Pancreas (tissue), 10 donors: ENCODE measurements at regions not wholly inside any gene's neighbourhood (a gene's known extent, or its start where the extent isn't known, plus 50 kb on each side); places are given as distances from the start of the nearest gene placed in this dataset.
"Not testable (repeated sequence)": the region's sequence is repeated elsewhere in the genome, so short reads cannot be mapped to it uniquely, and the experiment has no call there.

Source experiments
- ATAC-seq, 4 donors: fragments of 200-7000 bp; cut with Tn5 transposase; one replicate each; pipeline versions ENCODE4 v1.8.0 to v1.9.1; 2020; ENCODE audit warnings: mild to moderate bottlenecking in 4 of 4, moderate library complexity in 4 of 4
- DNase-seq, 6 donors: peaks; one replicate each; pipeline ENCODE4 v3.0.0-alpha.2; 2020
- FAIRE-seq: peaks from 2 replicates; lab custom pipeline; 2012; peaks lifted over from hg19 to GRCh38; lab: Jason Lieb, UNC
- H3K27ac ChIP-seq, 4 donors: fragments of 200-600 bp; sonication (generic); 1 replicate in 3 of 4; 2 replicates in 1 of 4; pipeline versions ENCODE4 v1.5.0 to v1.8.0; 2020
- H3K27me3 ChIP-seq, 4 donors: fragments of 200-600 bp; one replicate each; pipeline ENCODE4 v1.8.0; 2021
- H3K36me3 ChIP-seq, 3 donors: fragments of 200-600 bp; sonication (generic) in 1 of 3; one replicate each; pipeline versions ENCODE4 v1.5.0 to v1.8.0; 2020 to 2021
- H3K4me1 ChIP-seq, 3 donors: fragments of 200-600 bp; one replicate each; pipeline ENCODE4 v1.8.0; 2021
- H3K4me3 ChIP-seq, 4 donors: fragments of 200-600 bp; sonication (generic) in 2 of 4; one replicate each; pipeline versions ENCODE4 v1.5.0 to v1.8.0; 2020 to 2021
- H3K9me3 ChIP-seq, 4 donors: fragments of 200-600 bp; one replicate each; pipeline ENCODE4 v1.8.0; 2021
- WGBS, 2 donors: extraction: QIAGEN DNeasy Blood & Tissue Kit; methylation state at CpG; one replicate each; pipeline ENCODE4 v1.1.7; 2013; 5-methylcytosine and 5-hydroxymethylcytosine counted together
- intact Hi-C, 3 donors: fragments of 100-400 bp; cut with DNase I; formaldehyde crosslinking; loops; one replicate each; pipeline versions ENCODE4 v1.11.1 to v1.14.2; 2022
- TF ChIP-seq, protein P1 (sequence below), 4 donors: fragments of 200-600 bp; sonication (generic) in 3 of 4; IDR thresholded peaks; one replicate each; pipeline versions ENCODE4 v1.5.0 to v1.8.0; 2021; ENCODE audit warnings: antibody characterized with exemption in 4 of 4
- donor health status: healthy with polysubstance abuse.
- donor health status: DM: no; HTN: no; CAD: no; lungs with moderate emphysema.
- donor health status: DM: no; HTN: no; CAD: no.
- donor health status: control.
- donor health status: control.
- donor health status: Bipolar disorder and iron deficiency.
- donor health status: DM: yes; HTN: yes; CAD: no.
- donor health status: DM: no; HTN: no; CAD: no.
- donor health status: DM: no; HTN: no; CAD: no.
- donor health status: DM: yes; HTN: yes; CAD: no.

DNA sequence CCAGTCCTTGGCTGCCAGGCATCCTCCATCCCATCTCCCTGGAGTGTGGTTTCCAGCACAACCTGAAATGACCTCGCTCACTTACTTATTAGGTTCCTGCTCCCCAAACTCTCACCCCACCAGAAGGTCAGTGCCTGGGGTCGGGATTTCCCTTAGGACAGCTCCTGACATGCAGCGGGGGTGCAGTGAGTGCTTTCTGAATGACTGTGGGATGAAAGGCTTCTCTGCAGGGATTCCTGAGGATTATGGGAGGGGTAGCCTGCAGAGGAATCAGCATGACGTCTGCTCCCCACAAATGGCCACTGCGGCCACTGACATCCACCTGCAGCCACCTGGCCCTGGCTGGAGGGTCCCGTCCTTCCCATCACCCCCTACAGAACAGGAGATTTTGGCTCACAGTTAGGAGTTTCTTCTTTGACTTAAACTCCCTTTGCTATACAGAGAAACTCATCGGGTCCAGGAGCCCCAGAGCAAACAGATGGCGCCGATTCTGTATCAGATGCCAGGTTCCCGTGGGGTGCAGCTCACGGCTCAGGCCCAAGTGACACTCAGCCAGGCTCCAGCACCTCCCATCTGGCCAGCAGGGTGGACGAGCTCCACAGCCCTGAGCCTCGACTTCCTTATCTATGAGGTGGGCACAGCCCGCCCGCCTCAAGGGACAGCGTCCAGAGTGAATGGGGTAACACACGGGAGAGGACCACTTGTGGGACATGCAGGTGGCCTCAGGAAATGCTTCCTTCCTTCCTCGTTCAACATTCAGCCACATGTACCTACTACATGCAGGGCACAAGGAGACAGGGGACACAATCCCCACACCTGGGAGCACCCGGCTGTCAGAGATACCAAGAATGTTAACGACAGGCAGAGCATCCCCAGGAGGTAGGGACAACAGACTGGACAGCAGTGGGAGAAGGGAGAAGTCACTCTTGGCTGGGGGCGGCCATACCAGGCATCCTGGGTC is 69.8 kb downstream of the RMI2 start:
- 60 to 67% methylated on average over 21 of the region's 21 CpGs for WGBS, 2 donors
- ATAC-seq (no peak), DNase-seq (no peak), FAIRE-seq (no peak)
- H3K36me3 ChIP-seq: no peaks in the 10 kb centered on the region
- no peak overlapping the region for H3K4me3 ChIP-seq
- H3K27me3 ChIP-seq: no peaks in the 10 kb centered on the region
- no peaks in the 10 kb centered on the region for H3K9me3 ChIP-seq
- H3K27ac ChIP-seq: no peak overlapping the region
- intact Hi-C loops: no loop called here
- TF ChIP-seq, protein P1, sequence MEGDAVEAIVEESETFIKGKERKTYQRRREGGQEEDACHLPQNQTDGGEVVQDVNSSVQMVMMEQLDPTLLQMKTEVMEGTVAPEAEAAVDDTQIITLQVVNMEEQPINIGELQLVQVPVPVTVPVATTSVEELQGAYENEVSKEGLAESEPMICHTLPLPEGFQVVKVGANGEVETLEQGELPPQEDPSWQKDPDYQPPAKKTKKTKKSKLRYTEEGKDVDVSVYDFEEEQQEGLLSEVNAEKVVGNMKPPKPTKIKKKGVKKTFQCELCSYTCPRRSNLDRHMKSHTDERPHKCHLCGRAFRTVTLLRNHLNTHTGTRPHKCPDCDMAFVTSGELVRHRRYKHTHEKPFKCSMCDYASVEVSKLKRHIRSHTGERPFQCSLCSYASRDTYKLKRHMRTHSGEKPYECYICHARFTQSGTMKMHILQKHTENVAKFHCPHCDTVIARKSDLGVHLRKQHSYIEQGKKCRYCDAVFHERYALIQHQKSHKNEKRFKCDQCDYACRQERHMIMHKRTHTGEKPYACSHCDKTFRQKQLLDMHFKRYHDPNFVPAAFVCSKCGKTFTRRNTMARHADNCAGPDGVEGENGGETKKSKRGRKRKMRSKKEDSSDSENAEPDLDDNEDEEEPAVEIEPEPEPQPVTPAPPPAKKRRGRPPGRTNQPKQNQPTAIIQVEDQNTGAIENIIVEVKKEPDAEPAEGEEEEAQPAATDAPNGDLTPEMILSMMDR (IDR thresholded peaks at IDR 0.05): no peak
- H3K4me1 ChIP-seq: no peaks in the 10 kb centered on the region

DNA sequence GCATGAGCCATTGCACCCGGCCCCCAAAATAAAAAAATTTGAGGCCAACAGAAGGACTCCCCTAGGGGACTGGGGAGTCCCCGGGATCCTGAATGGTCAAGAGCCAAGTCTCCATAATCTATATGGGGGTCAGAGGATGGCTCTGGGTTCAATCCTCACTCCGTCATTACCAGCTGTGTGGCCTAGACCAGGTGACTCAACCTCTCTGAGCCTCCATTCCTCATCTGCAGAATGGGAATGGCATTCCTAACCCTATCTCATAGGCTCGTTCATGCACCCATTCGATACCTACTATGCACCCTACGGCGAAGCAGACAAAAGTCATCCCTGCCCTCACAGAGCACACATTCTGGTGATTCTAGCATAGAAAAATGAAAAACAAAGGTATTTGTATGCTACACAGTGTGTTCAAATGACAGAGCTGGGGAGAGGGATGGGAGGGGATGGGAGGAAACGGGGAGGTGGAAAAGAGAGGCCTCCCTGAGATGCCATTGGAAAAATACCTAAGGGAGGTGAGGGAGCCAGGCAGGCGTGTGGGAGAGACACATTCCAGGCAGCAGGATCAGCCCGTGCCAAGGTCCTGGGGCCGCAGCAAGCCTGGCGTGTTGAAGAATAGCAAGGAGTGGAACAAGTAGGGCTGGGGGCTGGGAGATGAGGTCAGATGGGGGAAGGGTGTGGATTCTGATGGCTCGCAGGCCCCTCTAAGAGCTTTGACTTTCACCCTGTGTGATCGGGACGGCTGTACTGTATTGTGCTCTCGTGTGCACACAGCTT is 71.2 kb downstream of the RMI2 start:
- Histone ChIP-seq H3K4me3 (no peak overlapping the region), H3K27ac (no peak overlapping the region), H3K4me1 (no peaks in the 10 kb centered on the region), H3K27me3 (no peaks in the 10 kb centered on the region), H3K9me3 (no peaks in the 10 kb centered on the region), H3K36me3 (no peaks in the 10 kb centered on the region)
- ATAC-seq (no peak), DNase-seq (no peak), FAIRE-seq (no peak)
- intact Hi-C loops: no loop called here
- TF ChIP-seq, protein P1 (IDR thresholded peaks at IDR 0.05): no peak
- 80 to 84% methylated on average over 16 of the region's 16 CpGs for WGBS, 2 donors

DNA sequence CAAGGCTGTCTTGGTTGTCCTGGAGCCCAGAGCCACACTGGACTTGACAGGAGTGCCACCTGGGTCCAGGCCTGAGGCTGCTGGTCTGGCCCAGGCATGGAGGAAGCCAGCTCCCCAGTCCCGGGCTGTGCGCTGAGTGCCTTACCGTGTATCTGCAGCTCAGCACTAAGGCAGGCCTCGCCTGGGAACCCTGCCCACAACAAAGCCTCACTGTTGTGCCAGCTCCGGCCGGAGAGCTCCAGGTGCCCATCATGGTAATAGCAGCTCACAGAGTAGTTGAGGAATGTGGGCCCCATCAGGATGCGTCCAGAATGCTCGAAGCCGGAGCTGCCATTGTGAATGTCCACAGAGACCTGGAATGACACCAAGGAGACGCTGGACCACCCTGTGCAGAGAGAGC is 72.2 kb downstream of the RMI2 start:
- intact Hi-C loops: no loop called here
- DNase-seq: no peak

DNA sequence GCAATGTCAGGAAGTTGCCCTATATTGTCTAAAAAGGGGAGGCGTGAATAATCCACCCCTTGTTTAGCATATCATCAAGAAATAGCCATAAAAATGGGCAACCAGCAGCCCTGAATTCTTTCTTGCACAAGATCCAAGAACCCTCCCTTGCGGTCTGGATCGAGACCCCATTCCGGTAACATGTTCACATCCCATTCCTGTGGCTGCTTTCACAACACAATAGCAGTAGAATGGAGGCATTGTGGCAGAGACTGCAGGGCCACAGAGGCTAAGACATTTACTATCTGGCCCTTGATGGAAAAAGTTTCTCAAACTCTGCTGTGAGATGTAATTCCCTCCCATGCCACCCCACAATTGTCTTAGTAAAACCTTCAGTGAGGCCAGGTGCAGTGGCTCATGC is 73.2 kb downstream of the RMI2 start:
- FAIRE-seq: no peak

More for the DNA sequence above, 72.2 kb downstream of the RMI2 start:
- WGBS, 2 donors: 77 to 78% methylated on average over 10 of the region's 10 CpGs
- Histone ChIP-seq H3K27me3 (no peaks in the 10 kb centered on the region), H3K27ac (no peak overlapping the region), H3K9me3 (no peaks in the 10 kb centered on the region), H3K36me3 (no peaks in the 10 kb centered on the region), H3K4me3 (no peak overlapping the region), H3K4me1 (no peaks in the 10 kb centered on the region)
- TF ChIP-seq, protein P1 (IDR thresholded peaks at IDR 0.05): no peak
- ATAC-seq (peak in 1 of 4 donors; percentile 25), FAIRE-seq (no peak)

DNA sequence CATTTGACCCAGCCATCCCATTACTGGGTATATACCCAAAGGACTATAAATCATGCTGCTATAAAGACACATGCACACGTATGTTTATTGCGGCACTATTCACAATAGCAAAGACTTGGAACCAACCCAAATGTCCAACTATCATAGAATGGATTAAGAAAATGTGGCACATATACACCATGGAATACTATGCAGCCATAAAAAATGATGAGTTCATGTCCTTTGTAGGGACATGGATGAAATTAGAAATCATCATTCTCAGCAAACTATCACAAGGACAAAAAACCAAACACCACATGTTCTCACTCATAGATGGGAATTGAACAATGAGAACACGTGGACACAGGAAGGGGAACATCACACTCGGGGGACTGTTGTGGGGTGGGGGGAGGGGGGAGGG is 74.8 kb downstream of the RMI2 start:
- H3K27me3 ChIP-seq, H3K4me1 ChIP-seq, ATAC-seq, H3K27ac ChIP-seq, FAIRE-seq, H3K9me3 ChIP-seq, DNase-seq, intact Hi-C loops, H3K36me3 ChIP-seq, H3K4me3 ChIP-seq: not testable (repeated sequence)
- 86 to 91% methylated on average over 4 of the region's 4 CpGs for WGBS, 2 donors

More for the DNA sequence above, 73.2 kb downstream of the RMI2 start:
- intact Hi-C loops: no loop called here
- Histone ChIP-seq H3K27ac (no peak overlapping the region), H3K9me3 (no peaks in the 10 kb centered on the region), H3K36me3 (no peaks in the 10 kb centered on the region), H3K4me1 (no peaks in the 10 kb centered on the region), H3K27me3 (no peaks in the 10 kb centered on the region), H3K4me3 (no peak overlapping the region)
- no peak for ATAC-seq
- WGBS, 2 donors: 91 to 95% methylated on average over 4 of the region's 4 CpGs
- TF ChIP-seq, protein P1 (IDR thresholded peaks at IDR 0.05): no peak
- DNase-seq: no peak
